HepG2 (cell line): ENCODE measurements at regions not wholly inside any gene's neighbourhood (a gene's known extent, or its start where the extent isn't known, plus 50 kb on each side); places are given as distances from the start of the nearest gene placed in this dataset.

Experiments
- ATAC-seq: fragments of 200-7000 bp; cut with Tn5 transposase; 3 replicates; pipeline ENCODE4 v1.9.1; 2020; ENCODE audit warnings: mild to moderate bottlenecking, moderate library complexity
- BruUV-seq: library from RNA; stranded (reverse); fragments of 400-500 nt; replicated peaks from 2 replicates; lab custom pipeline; 2021; lab: Mats Ljungman, UMichigan
- CTCF ChIA-PET: fragments of 300-600 bp; formaldehyde crosslinking; extraction: SDS; loops from one replicate; lab custom pipeline; 2021; ENCODE audit warnings: low total read pairs, inconsistent platforms, low intra/inter-chr PET ratio; lab: Yijun Ruan, JAX
- POLR2A ChIA-PET: fragments of 350-600 bp; sonication (Branson Sonifier 250); formaldehyde crosslinking; loops from one replicate; lab custom pipeline; 2020; ENCODE audit warnings: antibody characterized with exemption, inconsistent platforms; lab: Yijun Ruan, JAX
- DNase-seq: peaks from one replicate; pipeline ENCODE4 v3.0.0-alpha.2; 2015; ENCODE audit warnings: low spot score
- FAIRE-seq: peaks from 3 replicates; lab custom pipeline; 2011; peaks lifted over from hg19 to GRCh38; lab: Jason Lieb, UNC
- H2AFZ ChIP-seq: one replicate; pipeline ENCODE4 v1.6.1; 2011; ENCODE audit warnings: low read length, inconsistent platforms
- H3K27ac ChIP-seq: fragments of 300-600 bp; 3 replicates; pipeline ENCODE4 v1.8.0; 2011; ENCODE audit warnings: mixed run types, mild to moderate bottlenecking, mixed read lengths, low read length, inconsistent platforms; ENCODE audit not compliant: insufficient read depth; ENCODE audit errors: extremely low read length
- H3K27me3 ChIP-seq, 2 experiments: fragments of 200-600 bp in 1 of 2; 2 replicates in 1 of 2; 3 replicates in 1 of 2; pipeline versions ENCODE4 v1.6.0 to v1.8.0; 2011; ENCODE audit warnings: low read length in 2 of 2, mild to moderate bottlenecking in 2 of 2, moderate library complexity in 2 of 2, inconsistent platforms in 1 of 2; ENCODE audit not compliant: insufficient read depth in 2 of 2, control insufficient read depth in 1 of 2
- H3K36me3 ChIP-seq, 2 experiments: fragments of 200-600 bp in 1 of 2; replicated peaks in 1 of 2; 2 replicates in 1 of 2; 3 replicates in 1 of 2; pipeline versions ENCODE4 v1.5.1 to v1.8.0; 2011; ENCODE audit warnings: low read length in 2 of 2, inconsistent platforms in 1 of 2; ENCODE audit not compliant: insufficient read depth in 2 of 2, control insufficient read depth in 1 of 2
- H3K4me1 ChIP-seq: 2 replicates; pipeline ENCODE4 v1.5.1; 2012; ENCODE audit warnings: low read length, inconsistent platforms; ENCODE audit not compliant: insufficient read depth
- H3K4me2 ChIP-seq: 2 replicates; pipeline ENCODE4 v1.6.0; 2011; ENCODE audit warnings: low read depth, low read length, inconsistent platforms
- H3K4me3 ChIP-seq, 3 experiments: fragments of 200-600 bp in 1 of 3; sonication (generic), shearing (Covaris generic) in 1 of 3; replicated peaks in 1 of 3; 2 replicates each; pipeline ENCODE4 v1.5.1; 2011 to 2016; ENCODE audit warnings: low read length in 3 of 3, inconsistent platforms in 2 of 3, low read depth in 2 of 3, mild to moderate bottlenecking in 2 of 3, control low read depth in 1 of 3, mixed read lengths in 1 of 3; ENCODE audit not compliant: insufficient read depth in 1 of 3
- H3K79me2 ChIP-seq: one replicate; pipeline ENCODE4 v1.6.1; 2011; ENCODE audit warnings: low read length, inconsistent platforms; ENCODE audit not compliant: insufficient read depth
- H3K9ac ChIP-seq: 2 replicates; pipeline ENCODE4 v1.6.0; 2011; ENCODE audit warnings: mild to moderate bottlenecking, low read depth, low read length, inconsistent platforms; ENCODE audit not compliant: insufficient read depth
- H3K9me3 ChIP-seq: 2 replicates; pipeline ENCODE4 v1.5.1; 2012; ENCODE audit warnings: mild to moderate bottlenecking, low read length
- H4K20me1 ChIP-seq: 2 replicates; pipeline ENCODE4 v1.6.0; 2011; ENCODE audit warnings: inconsistent platforms, mild to moderate bottlenecking, low read length, moderate library complexity; ENCODE audit not compliant: insufficient read depth
- FOXP4 ChIP-seq: sonication (generic); formaldehyde crosslinking; IDR thresholded peaks from 2 replicates; pipeline ENCODE4 v1.4.0; 2020; ENCODE audit warnings: missing genetic modification reagents
- HINFP ChIP-seq: sonication (generic); formaldehyde crosslinking; IDR thresholded peaks from 2 replicates; pipeline ENCODE4 v1.4.0; 2020; ENCODE audit warnings: low read depth, mild to moderate bottlenecking, missing genetic modification reagents
- KDM5B ChIP-seq: sonication (generic); formaldehyde crosslinking; IDR thresholded peaks from 2 replicates; pipeline ENCODE4 v1.4.0; 2020; ENCODE audit warnings: missing genetic modification reagents, mild to moderate bottlenecking, borderline replicate concordance
- WGBS: methylation state at CpG from one replicate; pipeline ENCODE4 v1.1.6; 2017; ENCODE audit warnings: low lambda C conversion rate; 5-methylcytosine and 5-hydroxymethylcytosine counted together
- in situ Hi-C: cut with HindIII; loops from 2 replicates; pipeline ENCODE4 v1.10.0; 2017; ENCODE audit warnings: low pct_unique_long_range_greater_than_20kb; ENCODE audit not compliant: extremely low pct_ligation_motif_present
- intact Hi-C: fragments of 100-400 bp; cut with micrococcal nuclease; formaldehyde crosslinking; loops from one replicate; pipeline ENCODE4 v1.10.0; 2022; ENCODE audit not compliant: unreplicated experiment

- no peak for TF ChIP-seq FOXP4 (CRISPR knock-in tag)
Measured at GRCh38 chr2:83862600-83862999, 596.5 kb downstream of the SUCLG1 start (continued).

- ATAC-seq = no peak
- 25% methylated on average over 7 of the region's 7 CpGs for WGBS
Measured at GRCh38 chr2:83860320-83860719, 598.8 kb downstream of the SUCLG1 start.

More at GRCh38 chr2:83860320-83860719, 598.8 kb downstream of the SUCLG1 start:
- no peak for DNase-seq
- no peak for TF ChIP-seq KDM5B
- TF ChIP-seq HINFP (CRISPR knock-in tag) = no peak
- Histone ChIP-seq H3K36me3 (no peaks in the 10 kb centered on the region), H3K4me2 (no peak overlapping the region), H3K27ac (no peak overlapping the region), H4K20me1 (no peaks in the 10 kb centered on the region), H3K27me3 (no peaks in the 10 kb centered on the region), H3K4me1 (no peaks in the 10 kb centered on the region), H3K9ac (no peak overlapping the region), H3K79me2 (no peaks in the 10 kb centered on the region), H2AFZ (no peak overlapping the region), H3K9me3 (peaks cover 7% of the 10 kb centered on the region; the same call in 1 of the 2 replicates), H3K4me3 (no peak overlapping the region)
- in situ Hi-C loops = no loop called here
- CTCF ChIA-PET = no interaction called here
- intact Hi-C loops = no loop called here
- no peak for FAIRE-seq
- BruUV-seq = no TSS peak
- POLR2A ChIA-PET = no interaction called here
